A673 (cell line): ENCODE measurements at regions not wholly inside any gene's neighbourhood (a gene's known extent, or its start where the extent isn't known, plus 50 kb on each side); places are given as distances from the start of the nearest gene placed in this dataset.

Source experiments
- BruUV-seq: library from RNA; stranded (reverse); fragments of 400-500 nt; replicated peaks from 2 replicates; lab custom pipeline; 2021; lab: Mats Ljungman, UMichigan
- CTCF ChIA-PET: fragments of 300-600 bp; sonication (Branson Sonifier 250); formaldehyde crosslinking; loops from one replicate; lab custom pipeline; 2022; ENCODE audit warnings: antibody characterized with exemption; lab: Charles Lee
- POLR2A ChIA-PET: fragments of 300-600 bp; sonication (Branson Sonifier 250); formaldehyde crosslinking; loops from one replicate; lab custom pipeline; 2022; ENCODE audit warnings: antibody characterized with exemption; ENCODE audit not compliant: low non-redundant PET; lab: Charles Lee
- DNase-seq: peaks from one replicate; pipeline ENCODE4 v3.0.0-alpha.2; 2015; ENCODE audit warnings: low spot score
- H3K27ac ChIP-seq: fragments of 200-600 bp; sonication (generic); 2 replicates; pipeline ENCODE4 v1.5.1; 2016; ENCODE audit warnings: mixed run types, low read depth, mild to moderate bottlenecking, mixed read lengths, antibody characterized with exemption, low read length; ENCODE audit not compliant: poor library complexity, severe bottlenecking
- H3K27me3 ChIP-seq: fragments of 200-600 bp; sonication (generic); replicated peaks from 2 replicates; pipeline ENCODE4 v1.6.1; 2017; ENCODE audit warnings: mixed run types, low read depth, mild to moderate bottlenecking, mixed read lengths, antibody characterized with exemption, low read length; ENCODE audit not compliant: insufficient read depth, poor library complexity
- H3K36me3 ChIP-seq: fragments of 200-600 bp; sonication (generic); 2 replicates; pipeline ENCODE4 v1.6.1; 2016; ENCODE audit warnings: mixed run types, mild to moderate bottlenecking, mixed read lengths, antibody characterized with exemption, low read length; ENCODE audit not compliant: insufficient read depth, poor library complexity, severe bottlenecking
- H3K4me1 ChIP-seq: fragments of 200-600 bp; sonication (generic); 2 replicates; pipeline ENCODE4 v1.6.1; 2017; ENCODE audit warnings: mixed run types, mild to moderate bottlenecking, mixed read lengths, antibody characterized with exemption, low read length; ENCODE audit not compliant: insufficient read depth, poor library complexity, severe bottlenecking
- H3K4me3 ChIP-seq: fragments of 200-600 bp; sonication (generic); 2 replicates; pipeline ENCODE4 v1.5.1; 2016; ENCODE audit warnings: low read depth, mixed run types, mild to moderate bottlenecking, mixed read lengths, low read length; ENCODE audit not compliant: poor library complexity, severe bottlenecking
- H3K9me3 ChIP-seq: fragments of 200-600 bp; sonication (generic); 2 replicates; pipeline ENCODE4 v1.6.1; 2016; ENCODE audit warnings: mixed run types, low read depth, mild to moderate bottlenecking, mixed read lengths, antibody characterized with exemption, low read length; ENCODE audit not compliant: poor library complexity, severe bottlenecking
- CTCF ChIP-seq: fragments of 300-800, 200-600 bp; sonication (generic); conservative IDR thresholded peaks from 2 replicates; pipeline ENCODE4 v1.5.1; 2017; ENCODE audit warnings: low read depth, mild to moderate bottlenecking, antibody characterized with exemption, low read length, moderate library complexity, mixed read lengths
- EZH2 ChIP-seq: fragments of 200-600 bp; sonication (generic); IDR thresholded peaks from 2 replicates; pipeline ENCODE4 v1.6.1; 2017; ENCODE audit warnings: borderline replicate concordance, low read depth, mild to moderate bottlenecking, mixed read lengths, antibody characterized with exemption, low read length; ENCODE audit not compliant: poor library complexity, severe bottlenecking
- intact Hi-C: fragments of 100-400 bp; cut with micrococcal nuclease; formaldehyde crosslinking; loops from one replicate; pipeline ENCODE4 v1.10.0; 2022; ENCODE audit not compliant: unreplicated experiment

DNA sequence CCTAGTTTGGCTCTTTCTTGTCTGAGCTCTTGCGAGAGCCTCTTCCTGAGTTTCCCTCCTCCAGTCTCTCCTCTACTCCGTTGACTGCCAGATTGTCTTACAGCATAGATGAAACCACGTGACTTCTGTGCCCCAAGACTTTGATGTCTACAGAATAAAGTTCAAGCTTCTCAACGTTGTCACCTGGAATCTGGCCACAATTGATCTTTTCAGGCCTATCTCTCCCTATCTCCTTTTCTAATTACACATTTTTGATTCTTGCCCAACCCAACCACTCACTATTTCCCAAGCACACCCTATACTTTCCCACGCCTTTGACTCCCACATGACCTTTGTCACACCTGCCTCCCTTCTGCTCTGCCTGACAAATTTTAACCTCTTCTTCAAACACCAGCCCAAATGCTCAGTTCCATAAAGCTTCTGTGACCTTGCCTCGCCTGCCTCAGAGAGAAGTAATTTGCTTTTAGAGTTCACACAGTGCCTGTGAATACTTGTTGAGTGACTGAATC is 52.4 kb upstream of the PMFBP1 start:
- POLR2A ChIA-PET: no interaction called here
- no TSS peak for BruUV-seq

DNA sequence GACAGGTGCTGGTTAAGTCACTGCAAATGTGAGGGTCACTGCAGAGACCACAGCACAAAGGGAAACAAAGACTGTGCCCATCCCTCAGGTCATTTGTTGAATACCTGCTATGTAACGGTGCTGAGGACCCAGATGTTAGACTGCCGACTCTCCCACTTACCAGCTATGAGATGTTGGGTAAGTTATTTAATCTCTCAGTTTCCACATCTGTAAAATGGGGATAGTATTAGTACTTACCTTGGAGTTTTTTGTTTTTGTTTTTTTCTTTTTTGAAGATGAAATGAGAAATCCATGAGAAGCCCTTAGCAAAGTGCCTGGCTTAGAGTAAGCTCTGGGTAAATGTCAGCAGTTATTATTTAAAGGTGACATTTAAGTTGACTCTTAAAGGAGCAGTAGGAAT is 50.5 kb upstream of the PMFBP1 start:
- no peaks in the 10 kb centered on the region for H3K4me1 ChIP-seq
- no peaks in the 10 kb centered on the region for H3K36me3 ChIP-seq
- DNase-seq: no peak
- TF ChIP-seq CTCF (no peak), EZH2 (no peak)
- intact Hi-C loops: no loop called here
- no TSS peak for BruUV-seq
- CTCF ChIA-PET: no interaction called here
- no peak overlapping the region for H3K27ac ChIP-seq
- POLR2A ChIA-PET: no interaction called here
- H3K27me3 ChIP-seq: peaks cover 21% of the 10 kb centered on the region
- no peak overlapping the region for H3K4me3 ChIP-seq
- no peaks in the 10 kb centered on the region for H3K9me3 ChIP-seq

More for the DNA sequence above, 52.4 kb upstream of the PMFBP1 start:
- intact Hi-C loops: no loop called here
- CTCF ChIA-PET: interaction anchor here (0.6 kb wide), 1 partner anchor 243 kb away, joined by 3 read pairs; no protein-coding TSS in a partner anchor
- Histone ChIP-seq H3K27ac (no peak overlapping the region), H3K4me1 (no peaks in the 10 kb centered on the region), H3K4me3 (no peak overlapping the region), H3K9me3 (no peaks in the 10 kb centered on the region), H3K36me3 (no peaks in the 10 kb centered on the region), H3K27me3 (peaks cover 21% of the 10 kb centered on the region)
- no peak for DNase-seq
- no peak for TF ChIP-seq CTCF
- TF ChIP-seq EZH2: no peak
